WTC11 (cell line): ENCODE measurements at regions not wholly inside any gene's neighbourhood (a gene's known extent, or its start where the extent isn't known, plus 50 kb on each side); places are given as distances from the start of the nearest gene placed in this dataset.

Source experiments
- CREM ChIP-seq: sonication (generic); formaldehyde crosslinking; IDR thresholded peaks from 2 replicates; pipeline ENCODE4 v1.8.1; 2022; ENCODE audit warnings: mild to moderate bottlenecking, missing genetic modification reagents, moderate library complexity
- CTCF ChIP-seq: fragments of 200-600 bp; IDR thresholded peaks from 2 replicates; pipeline ENCODE4 v1.8.0; 2022; ENCODE audit warnings: antibody characterized with exemption
- FOXP4 ChIP-seq: sonication (generic); formaldehyde crosslinking; IDR thresholded peaks from 2 replicates; pipeline ENCODE4 v1.8.0; 2022; ENCODE audit warnings: mild to moderate bottlenecking, missing genetic modification reagents
- JUN ChIP-seq: sonication (generic); formaldehyde crosslinking; IDR thresholded peaks from 2 replicates; pipeline ENCODE4 v1.8.0; 2023; ENCODE audit warnings: mild to moderate bottlenecking, missing genetic modification reagents
- USF2 ChIP-seq: sonication (generic); formaldehyde crosslinking; IDR thresholded peaks from 2 replicates; pipeline ENCODE4 v1.8.1; 2023; ENCODE audit warnings: mild to moderate bottlenecking, missing genetic modification reagents, moderate library complexity
- ZNF232 ChIP-seq: sonication (generic); formaldehyde crosslinking; IDR thresholded peaks from 2 replicates; pipeline ENCODE4 v1.8.0; 2022; ENCODE audit warnings: mild to moderate bottlenecking, missing genetic modification reagents

GRCh38 chr2:196256585-196256984, 85.2 kb upstream of the STK17B start:
- no peak for TF ChIP-seq CTCF
- TF ChIP-seq USF2 (CRISPR knock-in tag), result no peak
- TF ChIP-seq ZNF232, result no peak
- no peak for TF ChIP-seq CREM (CRISPR knock-in tag)
- TF ChIP-seq FOXP4, result no peak
- TF ChIP-seq JUN (CRISPR knock-in tag), result no peak
